ENCODE measurements at regions not wholly inside any gene's neighbourhood (a gene's known extent, or its start where the extent isn't known, plus 50 kb on each side); places are given as distances from the start of the nearest gene placed in this dataset.
"Not testable (repeated sequence)": the region's sequence is repeated elsewhere in the genome, so short reads cannot be mapped to it uniquely, and the experiment has no call there.

DNA sequence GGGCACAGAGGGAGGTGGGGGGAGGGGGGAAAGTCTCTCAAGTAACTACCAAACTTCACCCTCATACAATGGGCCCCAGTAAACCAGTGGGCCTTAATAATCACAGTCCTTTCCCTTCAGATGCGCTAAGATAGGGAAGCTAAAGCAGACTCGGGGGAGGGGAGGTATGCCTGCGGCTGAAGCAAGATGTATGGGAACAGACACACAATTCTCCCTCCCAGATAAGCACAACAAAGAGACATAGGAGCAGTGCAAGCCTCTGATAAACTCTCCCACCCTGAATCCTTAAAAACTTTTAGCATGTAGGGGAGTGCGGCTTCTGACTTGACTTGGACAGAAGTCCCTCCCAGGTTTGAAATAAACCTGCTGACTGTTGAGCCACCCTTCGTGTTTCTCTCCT, 54.7 kb downstream of the PROP1 start:
- DNase-seq (ENCODE audit: low read depth in 2 of 2) = not testable (repeated sequence)

DNA sequence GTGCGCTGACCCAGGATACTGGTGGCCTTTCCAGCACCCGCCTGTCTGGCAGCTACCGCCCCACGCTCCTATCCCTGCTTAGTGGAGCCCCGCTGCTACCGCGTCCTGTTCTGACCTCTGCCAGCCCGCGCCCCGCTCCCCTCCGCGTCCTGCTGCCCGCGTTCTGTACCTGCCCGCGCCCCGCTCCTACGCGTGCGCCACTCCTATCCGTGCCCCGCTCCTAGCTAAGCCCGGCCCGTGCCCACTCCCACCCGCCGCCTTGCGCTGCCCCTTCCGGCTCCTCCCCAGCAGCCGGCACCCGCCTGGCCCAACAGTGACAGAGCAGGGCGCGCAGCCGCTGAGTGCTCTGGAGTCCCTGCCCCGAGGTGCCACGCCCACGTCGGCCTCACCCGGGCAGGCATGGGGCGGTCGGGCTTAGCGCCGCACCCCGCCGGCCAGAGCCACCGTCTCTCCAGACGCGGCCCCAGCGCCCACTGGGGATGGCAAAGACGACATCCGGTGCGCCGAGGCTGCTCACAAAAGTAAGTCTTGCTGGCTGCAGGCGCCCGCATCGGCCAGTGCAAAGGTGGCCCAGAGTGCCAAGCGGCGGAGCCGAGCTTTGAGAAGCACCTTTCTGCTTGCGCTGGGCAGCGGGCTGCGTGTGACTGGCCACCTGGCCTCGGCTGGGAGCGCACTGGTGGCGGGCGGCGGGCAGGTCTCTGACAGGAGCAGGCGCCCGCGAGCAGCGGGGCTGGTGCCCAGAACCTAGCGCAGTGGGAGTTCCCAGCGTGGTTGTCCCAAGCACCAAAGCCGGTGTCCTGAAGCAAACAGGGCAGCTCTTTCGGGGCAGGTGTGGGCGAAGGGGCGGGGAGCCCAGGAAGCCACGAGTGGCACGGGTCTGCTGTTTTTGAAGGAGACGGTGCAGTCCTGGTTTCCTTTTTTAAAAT, 56.5 kb downstream of the PROP1 start:
- not testable (repeated sequence) for DNase-seq (ENCODE audit: low read depth in 2 of 2)

DNA sequence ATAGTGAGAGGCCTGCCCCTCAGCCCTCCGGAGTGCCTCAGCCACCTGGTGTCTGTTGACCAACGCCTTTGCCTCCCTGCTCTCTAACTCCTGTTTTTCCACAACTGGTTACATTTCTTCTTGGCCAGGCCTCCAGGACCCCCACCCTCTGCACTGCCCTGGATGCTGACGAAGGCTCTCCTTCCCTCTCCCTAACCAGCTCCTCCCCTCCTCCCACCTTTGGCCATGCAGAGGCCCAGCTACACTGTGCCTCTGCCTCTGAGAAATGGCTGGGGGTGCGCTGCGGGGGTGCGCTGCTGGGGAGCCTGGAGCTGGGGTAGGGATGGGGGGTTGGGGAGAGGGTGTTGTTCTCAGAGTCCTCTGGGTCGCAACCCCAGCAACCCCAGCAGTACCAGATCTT, 57.3 kb downstream of the PROP1 start:
- not testable (repeated sequence) for DNase-seq (ENCODE audit: low read depth in 2 of 2)

DNA sequence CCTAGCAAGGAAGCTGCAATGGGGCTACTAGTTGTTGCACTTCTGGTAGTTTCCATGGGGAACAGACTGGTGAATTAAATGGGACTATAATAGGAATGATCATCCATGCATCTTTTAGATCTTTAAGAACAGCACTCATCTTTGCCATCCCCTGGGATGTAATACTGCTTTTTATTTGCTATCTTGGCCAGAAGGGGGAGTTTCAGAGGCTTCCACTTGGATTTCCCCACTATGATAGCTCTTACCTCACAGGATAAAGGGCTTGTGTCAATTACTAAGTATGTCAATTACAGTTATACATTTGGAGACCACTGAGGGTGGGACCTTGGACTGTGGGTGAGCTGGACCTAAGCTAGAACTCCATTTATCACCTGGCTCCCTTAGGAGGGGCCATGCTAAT, 61.8 kb downstream of the PROP1 start:
- not testable (repeated sequence) for DNase-seq (ENCODE audit: low read depth in 2 of 2)

DNA sequence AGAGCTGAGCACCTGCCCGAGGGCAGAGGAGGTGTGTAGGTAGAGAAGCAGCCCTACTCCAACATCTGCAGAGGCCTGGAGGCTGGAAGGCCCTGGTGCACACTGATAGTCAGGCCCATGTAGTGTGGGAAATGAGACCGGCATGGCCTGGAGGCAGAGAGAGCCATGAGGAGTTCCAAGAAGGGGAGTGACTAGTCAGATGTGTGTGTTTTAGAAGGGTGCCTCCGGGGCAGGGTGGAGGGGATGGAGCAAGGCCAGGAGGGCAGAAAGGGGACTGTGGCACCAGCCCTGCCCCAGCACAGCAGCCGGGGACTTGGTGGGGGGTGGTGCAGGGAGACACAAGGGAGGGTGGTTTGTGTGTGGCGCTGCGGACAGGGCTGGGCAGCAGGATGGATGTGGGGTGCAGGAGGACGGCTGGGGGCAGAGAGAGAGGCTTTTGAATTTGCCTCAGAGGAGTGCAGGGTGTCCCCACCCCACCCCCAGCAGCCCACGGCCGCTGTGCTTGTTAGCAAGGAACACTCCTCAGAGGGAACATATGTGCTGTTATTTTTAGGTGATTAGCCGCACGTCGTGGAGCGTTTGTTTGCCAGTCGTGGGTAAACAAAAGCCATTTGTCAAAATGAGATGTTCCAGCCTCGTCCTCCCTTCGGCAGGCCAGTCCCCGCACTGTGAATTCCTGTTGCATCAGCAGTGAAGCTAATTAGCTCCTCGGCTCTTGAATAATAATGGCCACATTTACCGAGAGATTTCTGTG, 65.6 kb downstream of the PROP1 start:
- not testable (repeated sequence) for DNase-seq (ENCODE audit: low read depth in 2 of 2)

DNA sequence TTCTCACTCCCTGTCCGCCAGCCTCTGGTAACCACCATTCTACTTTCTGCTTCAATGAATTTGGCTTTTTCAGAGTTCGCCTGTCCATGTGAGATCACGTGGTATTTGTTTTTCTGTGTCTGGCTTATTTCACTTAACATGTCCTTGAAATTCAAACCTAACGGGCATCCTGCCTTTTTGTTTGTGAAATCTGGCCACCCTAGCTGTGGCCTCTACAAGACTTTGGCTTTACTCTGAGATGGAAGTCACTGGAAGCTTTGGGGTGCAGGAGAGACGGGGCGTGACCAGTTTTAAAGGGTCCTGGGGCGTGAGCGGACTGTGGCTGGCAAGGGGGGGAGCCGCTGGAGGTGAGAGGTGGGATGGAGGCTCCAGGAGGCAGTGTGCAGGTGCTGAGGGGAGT, 66.4 kb downstream of the PROP1 start:
- DNase-seq (ENCODE audit: low read depth in 2 of 2) = not testable (repeated sequence)

DNA sequence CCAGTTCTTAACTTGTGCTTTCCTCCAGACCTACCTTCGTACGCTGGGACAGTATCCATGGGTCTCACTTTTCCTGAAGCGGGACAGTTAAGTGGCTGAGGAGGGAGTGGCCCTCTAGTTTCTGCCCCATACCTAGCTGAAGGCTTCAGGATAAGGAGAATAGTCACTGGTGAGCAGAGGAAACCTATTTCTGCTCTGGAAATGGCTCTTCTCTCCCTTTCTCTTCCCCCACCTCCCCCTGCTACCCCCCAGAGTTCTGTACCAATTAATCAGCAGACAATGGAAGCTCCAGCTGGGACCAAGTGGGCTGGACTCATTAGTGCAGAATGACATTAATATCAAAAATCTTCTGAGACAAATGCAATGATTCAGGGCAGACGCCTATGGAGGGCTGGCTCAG, 68.5 kb downstream of the PROP1 start:
- DNase-seq (ENCODE audit: low read depth in 2 of 2) = not testable (repeated sequence)

DNA sequence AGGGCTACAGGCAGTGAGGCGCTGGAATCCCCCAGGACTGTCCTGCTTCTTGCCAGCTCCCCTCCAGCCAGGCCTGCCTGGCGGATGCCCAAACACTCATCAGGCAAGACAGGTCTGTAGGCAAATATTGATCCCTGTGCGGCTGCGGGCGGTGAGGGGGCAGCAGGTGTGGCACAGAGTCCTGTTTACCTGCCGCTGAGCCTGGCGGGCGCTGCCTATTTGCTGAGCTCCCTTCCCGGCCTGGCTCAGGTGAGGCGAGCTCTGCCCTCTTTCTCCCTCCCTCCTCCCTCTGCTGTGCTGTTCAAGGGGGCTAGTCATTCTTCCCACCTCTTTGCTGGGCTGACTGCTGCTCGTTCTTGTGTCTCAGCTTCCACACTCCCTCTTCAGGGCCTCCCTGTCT, 71.5 kb downstream of the PROP1 start:
- not testable (repeated sequence) for DNase-seq (ENCODE audit: low read depth in 2 of 2)

DNA sequence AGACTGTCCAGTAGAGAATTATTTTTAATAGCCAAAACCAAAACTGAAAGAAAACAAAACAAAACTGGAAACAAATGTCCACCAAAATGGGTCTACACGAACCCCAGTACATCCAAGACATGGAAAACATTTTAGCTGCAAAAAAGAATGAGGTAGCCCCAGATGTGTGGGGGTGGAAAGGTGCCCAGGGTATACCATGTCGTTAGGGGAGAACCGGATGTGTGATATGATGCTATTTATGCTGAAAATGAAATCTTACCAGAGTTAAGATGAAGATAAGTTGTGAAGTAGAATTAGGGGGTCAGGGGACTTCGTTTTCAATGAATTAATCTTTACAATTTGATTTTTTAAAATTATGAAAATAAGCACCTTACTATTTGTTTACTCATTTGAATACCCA, 72.2 kb downstream of the PROP1 start:
- DNase-seq (ENCODE audit: low read depth in 2 of 2) = not testable (repeated sequence)

DNA sequence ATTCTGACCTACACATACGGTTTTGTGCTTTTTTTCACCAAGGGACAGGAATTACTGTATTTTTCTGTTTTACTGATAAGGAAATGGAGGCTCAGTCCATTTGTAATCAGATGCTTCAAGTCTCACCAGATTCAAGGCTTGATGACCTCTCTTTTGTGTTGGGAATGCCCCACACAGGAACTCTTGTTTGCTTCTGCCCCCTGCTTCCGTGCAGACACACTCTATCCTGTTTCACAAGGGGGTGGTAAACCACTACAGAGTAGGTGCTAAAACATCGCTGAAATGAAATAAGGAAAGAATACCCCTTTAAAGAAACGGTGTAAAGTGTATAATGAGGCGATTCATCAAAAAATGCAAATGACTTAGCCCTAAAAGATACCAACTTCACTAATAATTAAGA, 72.9 kb downstream of the PROP1 start:
- not testable (repeated sequence) for DNase-seq (ENCODE audit: low read depth in 2 of 2)

DNA sequence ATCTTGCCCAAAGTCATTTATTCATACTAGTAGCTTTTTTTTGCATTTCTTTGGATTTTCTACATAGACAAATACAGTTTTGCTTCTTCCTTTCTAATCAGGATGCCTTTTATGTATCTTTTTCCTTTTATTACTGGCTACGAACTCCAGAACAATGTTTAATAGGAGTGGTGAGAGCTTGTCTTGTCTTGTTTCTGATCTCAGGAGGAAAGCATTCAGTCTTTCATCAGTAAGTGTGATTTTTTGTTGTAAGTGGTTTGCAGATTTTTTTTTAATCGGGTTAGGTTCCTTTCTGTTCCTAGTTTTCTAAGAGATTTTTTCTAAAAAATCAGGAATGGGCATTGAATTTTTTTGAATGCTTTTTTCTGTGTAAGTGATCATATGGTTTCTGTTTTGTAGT, 86.8 kb downstream of the PROP1 start:
- DNase-seq (ENCODE audit: low read depth in 2 of 2) = not testable (repeated sequence)

DNA sequence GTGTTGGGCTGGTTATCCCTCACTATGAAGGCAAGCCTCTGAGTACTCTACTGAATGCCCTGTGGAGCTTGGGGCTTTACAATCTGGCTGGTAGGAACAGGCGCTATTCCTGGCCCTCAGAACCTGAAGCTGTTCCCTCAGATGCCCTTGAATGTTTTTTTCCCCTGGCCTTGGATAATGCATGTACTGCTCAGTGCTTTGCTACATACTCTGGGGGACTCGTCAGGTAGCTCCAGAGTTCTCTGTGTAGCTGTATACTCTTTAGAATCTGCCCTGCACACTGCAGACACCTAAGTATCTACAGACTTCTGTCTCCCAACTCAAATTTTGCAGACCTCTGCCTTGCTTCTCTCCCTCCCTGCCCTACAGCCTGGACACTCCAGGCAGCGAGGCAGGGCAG, 93.2 kb downstream of the PROP1 start:
- DNase-seq (ENCODE audit: low read depth in 2 of 2) = not testable (repeated sequence)

DNA sequence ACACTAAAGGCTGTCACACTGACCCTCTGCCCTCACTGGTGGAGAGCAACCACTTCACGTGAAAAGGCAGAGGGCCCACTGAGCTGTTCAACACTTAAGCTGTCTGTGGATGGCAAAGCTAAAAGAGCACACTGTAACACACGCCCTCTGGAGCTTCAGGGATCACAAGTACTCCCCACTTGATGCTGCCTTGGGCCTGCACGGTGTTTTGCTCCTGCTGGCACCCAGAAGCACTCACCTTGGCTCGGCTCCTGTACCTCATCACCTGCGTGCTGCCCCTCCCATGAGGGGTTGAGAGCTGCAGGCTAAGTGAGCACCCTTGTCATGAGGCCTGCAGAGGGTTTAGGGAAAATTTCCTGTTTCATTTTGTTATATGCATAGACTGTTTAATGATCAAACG, 96.0 kb downstream of the PROP1 start:
- DNase-seq (ENCODE audit: low read depth in 2 of 2) = not testable (repeated sequence)

DNA sequence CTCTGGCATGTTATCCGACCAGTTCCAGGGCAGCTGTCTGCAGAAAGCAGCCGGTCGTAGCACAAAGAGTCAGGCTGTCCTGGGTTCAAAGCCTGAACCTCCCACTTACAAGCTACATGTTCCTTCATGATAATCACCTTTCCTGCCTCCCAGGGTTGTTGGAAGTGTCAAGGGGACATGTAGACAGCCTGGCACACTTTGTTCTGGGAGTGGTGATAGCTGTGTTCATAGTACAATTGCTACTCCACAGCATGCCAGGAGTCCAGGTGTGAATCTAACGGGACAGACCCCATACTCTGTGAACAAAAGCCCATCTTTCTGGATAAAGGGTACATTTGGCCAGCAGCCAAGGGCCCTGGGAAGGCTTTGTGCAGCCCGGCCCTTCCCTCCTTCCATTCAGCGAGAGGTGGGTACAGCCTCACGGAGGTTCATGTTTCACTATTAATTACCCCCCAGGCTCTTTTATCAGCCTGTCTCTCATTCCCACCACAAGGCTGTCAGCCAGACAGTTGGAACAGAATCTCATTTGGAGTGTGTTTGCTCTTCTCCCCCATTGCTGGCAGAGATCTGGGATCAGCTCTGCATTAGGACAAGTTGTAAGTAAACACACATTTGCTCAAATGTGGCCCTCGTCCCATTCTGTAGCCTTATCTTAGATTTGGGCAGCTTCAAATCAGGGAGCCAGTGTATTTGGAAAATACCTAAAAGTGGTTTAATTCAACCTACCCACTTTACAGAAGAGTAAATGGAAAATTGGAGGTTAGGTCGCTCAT, 101.2 kb downstream of the PROP1 start:
- not testable (repeated sequence) for DNase-seq (ENCODE audit: low read depth in 2 of 2)

DNA sequence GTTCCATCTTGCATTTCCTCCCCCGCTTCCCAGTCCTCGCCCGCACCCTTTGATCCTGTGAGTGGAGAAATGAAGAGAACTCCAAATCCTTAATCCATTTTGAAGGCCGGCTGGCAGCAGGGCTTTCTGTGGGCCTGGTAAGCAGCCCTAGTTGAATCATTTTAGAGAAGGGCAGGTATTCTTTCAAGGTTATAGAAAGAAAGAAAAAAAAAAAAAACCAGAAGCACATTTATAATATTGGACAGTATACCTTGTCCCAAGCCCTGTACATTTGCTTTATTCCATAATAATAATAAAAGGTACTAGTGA, 103.7 kb downstream of the PROP1 start:
- not testable (repeated sequence) for DNase-seq (ENCODE audit: low read depth in 2 of 2)

DNA sequence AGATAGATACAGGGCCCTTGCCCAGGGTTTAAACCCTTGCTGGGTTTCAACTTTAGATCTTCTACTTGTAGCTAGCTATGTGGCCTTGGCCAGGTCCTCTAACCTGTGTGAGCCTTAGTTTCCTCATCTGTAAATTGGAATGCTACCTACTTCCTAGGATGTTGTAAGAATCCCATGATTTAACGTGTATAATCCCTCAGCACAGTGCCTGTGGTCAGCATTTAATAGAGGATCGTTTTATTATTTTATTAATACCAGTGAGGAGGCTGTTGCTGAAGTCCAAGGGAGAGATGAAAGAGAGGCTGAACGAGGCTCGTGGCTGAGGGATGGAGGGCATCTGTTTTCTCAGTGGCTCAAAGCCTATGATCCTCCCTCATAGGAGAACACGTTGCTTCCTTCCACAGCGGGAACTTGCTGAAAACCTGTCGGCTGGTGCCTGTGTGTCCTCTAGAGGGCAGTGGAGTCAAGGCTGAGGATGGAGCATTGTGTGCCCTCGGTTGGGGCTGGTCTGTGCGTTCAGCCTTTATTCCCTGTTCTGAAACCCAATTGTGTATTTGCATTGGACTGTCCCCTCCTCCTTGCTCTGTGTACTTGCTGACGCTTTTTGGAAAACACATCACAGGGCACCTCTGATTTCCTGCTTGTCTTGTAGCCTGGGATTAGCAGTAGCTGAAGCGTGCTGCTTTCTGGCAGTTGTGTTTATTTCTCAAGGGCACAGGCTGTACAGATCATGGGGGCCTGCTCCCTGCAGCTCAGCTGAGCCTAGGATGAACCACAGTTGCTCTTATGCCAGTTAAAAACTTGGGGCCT, 104.3 kb downstream of the PROP1 start:
- DNase-seq (ENCODE audit: low read depth in 2 of 2) = not testable (repeated sequence)

DNA sequence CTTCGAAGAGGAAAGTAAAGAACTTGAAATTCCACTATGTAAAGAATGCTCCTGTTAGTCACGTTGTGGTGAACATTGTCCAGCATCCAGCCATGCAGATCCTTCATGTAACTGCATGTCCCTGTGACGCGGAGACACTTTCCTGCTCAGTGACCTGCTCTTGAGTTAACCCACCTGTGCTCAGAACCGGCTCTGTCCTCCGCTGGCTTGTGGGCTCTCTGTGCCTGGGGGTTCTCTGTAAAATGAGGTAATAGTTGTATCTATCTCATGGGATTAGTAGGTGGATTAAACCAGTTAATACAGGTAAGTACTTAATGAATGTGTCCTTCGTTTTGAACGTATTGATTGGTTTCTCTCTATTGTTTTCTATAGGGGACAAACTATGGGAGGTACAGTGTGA, 100.6 kb upstream of the FAM153A start:
- not testable (repeated sequence) for DNase-seq (ENCODE audit: low read depth in 2 of 2)

DNA sequence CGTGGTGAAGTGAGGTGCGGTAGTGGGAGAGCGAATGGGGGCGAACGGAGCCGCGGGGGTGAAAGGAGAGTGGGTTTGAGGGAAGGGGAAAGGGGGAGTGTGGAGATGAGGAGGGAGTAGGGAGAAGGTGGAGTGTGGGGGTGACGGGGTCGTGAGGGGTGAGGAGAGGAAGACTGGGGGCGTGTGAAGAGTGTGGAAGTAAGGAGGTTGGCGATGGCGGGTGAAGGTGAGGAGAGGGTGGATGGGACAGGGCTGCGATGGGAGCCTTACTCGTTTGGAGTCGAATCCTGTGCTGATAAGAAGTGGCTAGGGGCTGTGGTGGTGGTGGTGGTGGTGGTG, 93.2 kb upstream of the FAM153A start:
- peak in 1 of 2 donors; percentile 3 for DNase-seq (ENCODE audit: low read depth in 2 of 2)

DNA sequence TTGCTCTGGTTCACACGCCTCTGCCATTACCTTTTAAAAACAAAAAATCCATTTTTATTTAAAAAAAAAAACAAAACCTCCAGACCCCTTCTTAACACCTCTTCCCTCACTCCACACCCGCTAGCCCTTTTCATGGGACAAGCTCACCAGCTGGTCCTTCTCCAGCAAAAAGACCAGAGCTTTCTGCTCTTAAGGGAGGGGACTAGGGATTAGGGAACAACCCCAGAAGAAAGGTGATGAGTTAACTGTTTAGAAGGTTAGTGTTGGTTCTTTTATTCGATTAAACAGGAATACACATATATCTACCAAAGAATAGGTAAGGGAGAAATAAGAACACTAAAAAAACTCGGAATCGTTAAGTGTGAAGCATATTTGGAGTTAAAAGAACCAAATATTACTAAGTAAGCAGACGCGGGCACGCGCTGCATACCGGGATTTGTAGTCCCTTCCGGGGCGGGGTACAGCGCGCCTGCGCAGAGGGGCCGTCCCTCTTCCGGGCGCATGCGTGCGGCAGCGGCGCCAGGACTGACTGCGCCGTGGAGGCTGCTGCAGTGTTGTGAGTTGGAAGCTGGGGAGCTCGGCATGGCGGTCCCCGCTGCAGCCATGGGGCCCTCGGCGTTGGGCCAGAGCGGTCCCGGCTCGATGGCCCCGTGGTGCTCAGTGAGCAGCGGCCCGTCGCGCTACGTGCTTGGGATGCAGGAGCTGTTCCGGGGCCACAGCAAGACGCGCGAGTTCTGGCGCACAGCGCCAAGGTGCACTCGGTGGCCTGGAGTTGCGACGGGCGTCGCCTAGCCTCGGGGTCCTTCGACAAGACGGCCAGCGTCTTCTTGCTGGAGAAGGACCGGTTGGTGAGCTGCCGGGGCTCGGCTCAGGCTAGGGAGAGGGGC, 92.6 kb upstream of the FAM153A start:
- not testable (repeated sequence) for DNase-seq (ENCODE audit: low read depth in 2 of 2)

DNA sequence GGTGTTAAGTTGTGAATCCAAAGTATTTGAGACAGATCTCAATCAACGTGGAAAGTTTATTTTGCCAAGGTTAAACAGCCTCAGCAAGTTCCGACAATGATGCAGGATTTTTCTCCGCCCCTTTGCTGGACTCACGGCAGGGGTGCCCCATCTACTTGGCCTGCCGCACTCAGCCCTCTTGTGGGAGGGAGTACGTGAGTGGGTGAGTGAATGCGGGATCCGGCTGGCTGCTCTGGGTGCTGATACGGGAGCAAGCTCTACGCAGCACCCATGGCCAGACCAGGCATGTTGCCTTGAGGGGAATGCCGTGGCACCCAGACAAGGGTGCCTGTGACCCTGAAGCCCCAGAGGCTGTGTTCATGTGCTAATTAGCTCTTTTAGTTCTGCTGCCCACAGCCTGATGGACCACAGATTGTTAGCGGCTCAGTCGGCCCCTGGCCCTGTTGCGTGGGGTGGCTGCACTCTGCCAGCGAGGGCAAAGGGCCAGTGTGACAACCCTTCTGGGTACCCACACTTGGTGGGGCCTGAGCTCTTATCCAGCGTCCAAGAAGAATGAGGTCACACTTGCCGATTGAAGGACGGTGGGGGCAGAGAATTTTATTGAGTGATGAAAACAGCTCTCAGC, 81.2 kb upstream of the FAM153A start:
- DNase-seq (ENCODE audit: low read depth in 2 of 2) = not testable (repeated sequence)
